ENCODE measurements at regions not wholly inside any gene's neighbourhood (a gene's known extent, or its start where the extent isn't known, plus 50 kb on each side); places are given as distances from the start of the nearest gene placed in this dataset.
A peak's percentile ranks its signal among the peaks of the same experiment; 100 is the strongest.

- ATAC-seq, result no peak
- Histone ChIP-seq H3K4me1 (no peaks in the 10 kb centered on the region), H3K9me3 (no peaks in the 10 kb centered on the region), H3K4me3 (no peak overlapping the region), H3K36me3 (no peaks in the 10 kb centered on the region), H3K27ac (no peak overlapping the region), H3K27me3 (no peaks in the 10 kb centered on the region)
- DNase-seq, result no peak
- WGBS, 2 donors, result 43% methylated on average over 1 of the region's 1 CpG
- intact Hi-C loops (cut with DNase I), result no loop called here
- TF ChIP-seq CTCF (IDR thresholded peaks at IDR 0.05), result no peak
- FAIRE-seq, result no peak
These were observed 347.9 kb downstream of the BCAT1 start for GRCh38 chr12:24600996-24601395.

- FAIRE-seq (no peak), ATAC-seq (no peak), DNase-seq (no peak)
- Histone ChIP-seq H3K36me3 (no peaks in the 10 kb centered on the region), H3K27ac (no peak overlapping the region), H3K4me1 (no peaks in the 10 kb centered on the region), H3K9me3 (no peaks in the 10 kb centered on the region), H3K27me3 (no peaks in the 10 kb centered on the region), H3K4me3 (no peak overlapping the region)
- TF ChIP-seq CTCF (IDR thresholded peaks at IDR 0.05), result no peak
- intact Hi-C loops (cut with DNase I), result no loop called here
- 71 to 82% methylated on average over 4 of the region's 4 CpGs for WGBS, 2 donors
These were observed 348.4 kb downstream of the BCAT1 start for GRCh38 chr12:24600551-24600950.

- WGBS, 2 donors, result 66 to 77% methylated on average over 5 of the region's 5 CpGs
- Histone ChIP-seq H3K9me3 (no peaks in the 10 kb centered on the region), H3K27ac (no peak overlapping the region), H3K36me3 (no peaks in the 10 kb centered on the region), H3K27me3 (no peaks in the 10 kb centered on the region), H3K4me3 (no peak overlapping the region), H3K4me1 (no peaks in the 10 kb centered on the region)
- FAIRE-seq (no peak), ATAC-seq (no peak), DNase-seq (no peak)
- intact Hi-C loops (cut with DNase I), result no loop called here
- TF ChIP-seq CTCF (IDR thresholded peaks at IDR 0.05), result no peak
These were observed 349.2 kb downstream of the BCAT1 start for GRCh38 chr12:24599736-24600135.

GRCh38 chr12:24597580-24597979 is 351.3 kb downstream of the BCAT1 start:
- no peaks in the 10 kb centered on the region for H3K9me3 ChIP-seq
- no peaks in the 10 kb centered on the region for H3K4me1 ChIP-seq
- no peak overlapping the region for H3K4me3 ChIP-seq
- TF ChIP-seq CTCF (IDR thresholded peaks at IDR 0.05), result no peak
- no peaks in the 10 kb centered on the region for H3K27me3 ChIP-seq
- intact Hi-C loops (cut with DNase I), result no loop called here
- no peaks in the 10 kb centered on the region for H3K36me3 ChIP-seq
- H3K27ac ChIP-seq, result no peak overlapping the region
- 64 to 82% methylated on average over 3 of the region's 3 CpGs for WGBS, 2 donors
- FAIRE-seq (no peak), ATAC-seq (no peak), DNase-seq (no peak)

- FAIRE-seq, result peak; percentile 53
- H3K36me3 ChIP-seq, result no peaks in the 10 kb centered on the region
- no peaks in the 10 kb centered on the region for H3K9me3 ChIP-seq
- ATAC-seq, result peak in 3 of 4 donors; percentile 37 to 47 (median 44)
- intact Hi-C loops (cut with DNase I), result no loop called here
- H3K4me3 ChIP-seq, result no peak overlapping the region
- DNase-seq, result no peak
- H3K27me3 ChIP-seq, result no peaks in the 10 kb centered on the region
- no peak overlapping the region for H3K27ac ChIP-seq
- WGBS, 2 donors, result 45 to 48% methylated on average over 2 of the region's 2 CpGs
- peak; percentile 22 to 43 (median 38) for TF ChIP-seq CTCF (IDR thresholded peaks at IDR 0.05)
- no peaks in the 10 kb centered on the region for H3K4me1 ChIP-seq
These were observed 352.0 kb downstream of the BCAT1 start for GRCh38 chr12:24596768-24597388.

Measured in pancreas (tissue), 10 donors.